ENCODE measurements at regions not wholly inside any gene's neighbourhood (a gene's known extent, or its start where the extent isn't known, plus 50 kb on each side); places are given as distances from the start of the nearest gene placed in this dataset.

GRCh38 chr7:68103319-68103718 lies 1106.7 kb downstream of the TYW1 start:
- Histone ChIP-seq H3K27me3 (no peaks in the 10 kb centered on the region), H3K4me1 (peaks cover 0 to 5% of the 10 kb centered on the region in 2 donors), H3K4me3 (no peak overlapping the region), H3K27ac (no peak overlapping the region), H3K9me3 (no peaks in the 10 kb centered on the region), H3K36me3 (no peaks in the 10 kb centered on the region)
- DNase-seq (ENCODE audit: low spot score) = no peak
- no peak for TF ChIP-seq CTCF (IDR thresholded peaks at IDR 0.05)

GRCh38 chr7:68107261-68107660 lies 1110.6 kb downstream of the TYW1 start:
- no peak for TF ChIP-seq CTCF (IDR thresholded peaks at IDR 0.05)
- Histone ChIP-seq H3K36me3 (no peaks in the 10 kb centered on the region), H3K4me3 (no peak overlapping the region), H3K27ac (no peak overlapping the region), H3K4me1 (peaks cover 0 to 5% of the 10 kb centered on the region in 2 donors), H3K9me3 (no peaks in the 10 kb centered on the region), H3K27me3 (no peaks in the 10 kb centered on the region)
- no peak for DNase-seq (ENCODE audit: low spot score)

GRCh38 chr7:68107968-68108367 lies 1111.3 kb downstream of the TYW1 start:
- H3K9me3 ChIP-seq = no peaks in the 10 kb centered on the region
- H3K27ac ChIP-seq = no peak overlapping the region
- no peak overlapping the region for H3K4me3 ChIP-seq
- no peaks in the 10 kb centered on the region for H3K36me3 ChIP-seq
- no peak for DNase-seq (ENCODE audit: low spot score)
- no peaks in the 10 kb centered on the region for H3K27me3 ChIP-seq
- peaks cover 0 to 5% of the 10 kb centered on the region in 2 donors for H3K4me1 ChIP-seq
- TF ChIP-seq CTCF (IDR thresholded peaks at IDR 0.05) = no peak

GRCh38 chr7:68109299-68109698 lies 1112.7 kb downstream of the TYW1 start:
- Histone ChIP-seq H3K4me1 (peaks cover 0 to 5% of the 10 kb centered on the region in 2 donors), H3K27me3 (no peaks in the 10 kb centered on the region), H3K36me3 (no peaks in the 10 kb centered on the region), H3K27ac (no peak overlapping the region), H3K4me3 (no peak overlapping the region), H3K9me3 (no peaks in the 10 kb centered on the region)
- TF ChIP-seq CTCF (IDR thresholded peaks at IDR 0.05) = no peak
- DNase-seq (ENCODE audit: low spot score) = no peak

DNA sequence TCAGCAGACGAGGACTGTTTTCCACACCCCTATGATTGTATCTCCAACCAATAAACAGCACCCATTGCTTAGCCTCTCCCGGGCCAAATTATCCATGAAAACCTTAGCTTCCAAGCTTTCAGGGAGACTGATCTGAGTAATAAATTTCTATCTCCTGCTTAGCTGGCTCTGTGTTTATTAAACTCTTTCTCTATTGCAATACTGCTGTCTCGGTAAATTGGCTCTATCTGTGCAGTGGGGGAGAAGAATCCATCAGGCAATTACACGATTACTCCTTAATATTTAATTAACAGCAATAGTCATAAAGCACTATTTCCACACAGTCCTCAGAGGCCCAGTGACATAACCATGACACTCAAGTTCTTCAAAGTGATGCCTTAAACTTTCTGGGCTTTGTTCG lies 1122.8 kb downstream of the TYW1 start:
- no peaks in the 10 kb centered on the region for H3K4me1 ChIP-seq
- H3K27me3 ChIP-seq = no peaks in the 10 kb centered on the region
- TF ChIP-seq CTCF (IDR thresholded peaks at IDR 0.05) = no peak
- no peaks in the 10 kb centered on the region for H3K36me3 ChIP-seq
- no peak overlapping the region for H3K27ac ChIP-seq
- peaks cover 0 to 22% of the 10 kb centered on the region in 2 donors for H3K9me3 ChIP-seq
- DNase-seq (ENCODE audit: low spot score) = no peak
- no peak overlapping the region for H3K4me3 ChIP-seq

- no peak overlapping the region for H3K27ac ChIP-seq
- no peak overlapping the region for H3K4me3 ChIP-seq
- TF ChIP-seq CTCF (IDR thresholded peaks at IDR 0.05) = no peak
- peaks cover 0 to 22% of the 10 kb centered on the region in 2 donors for H3K9me3 ChIP-seq
- H3K4me1 ChIP-seq = no peaks in the 10 kb centered on the region
- DNase-seq (ENCODE audit: low spot score) = no peak
- H3K36me3 ChIP-seq = no peaks in the 10 kb centered on the region
- no peaks in the 10 kb centered on the region for H3K27me3 ChIP-seq
These were observed 1124.4 kb downstream of the TYW1 start for GRCh38 chr7:68121056-68121455.
